ENCODE measurements at regions not wholly inside any gene's neighbourhood (a gene's known extent, or its start where the extent isn't known, plus 50 kb on each side); places are given as distances from the start of the nearest gene placed in this dataset.

GRCh38 chr18:60888071-60888624 lies 445.1 kb upstream of the CDH20 start:
- no peak for TF ChIP-seq CTCF (IDR thresholded peaks at IDR 0.05; ENCODE audit: control extremely low read depth, extremely low read depth, low read depth, missing control alignments)
- POLR2A ChIA-PET, result no interaction called here
- DNase-seq (ENCODE audit: extremely low spot score), result no peak
- CTCF ChIA-PET, result interaction anchor here (1.0 kb wide), 1 partner anchor 9 kb away, joined by 3 read pairs; no protein-coding TSS in a partner anchor

GRCh38 chr18:60889442-60889841 lies 443.8 kb upstream of the CDH20 start:
- ChIA-PET CTCF (no interaction called here), POLR2A (no interaction called here)
- no peak for TF ChIP-seq CTCF (IDR thresholded peaks at IDR 0.05; ENCODE audit: control extremely low read depth, extremely low read depth, low read depth, missing control alignments)
- no peak for DNase-seq (ENCODE audit: extremely low spot score)

GRCh38 chr18:60891936-60892335 lies 441.3 kb upstream of the CDH20 start:
- POLR2A ChIA-PET, result no interaction called here
- TF ChIP-seq CTCF (IDR thresholded peaks at IDR 0.05; ENCODE audit: control extremely low read depth, extremely low read depth, low read depth, missing control alignments), result no peak

GRCh38 chr18:60892441-60892840 lies 440.8 kb upstream of the CDH20 start:
- no peak for TF ChIP-seq CTCF (IDR thresholded peaks at IDR 0.05; ENCODE audit: control extremely low read depth, extremely low read depth, low read depth, missing control alignments)
- POLR2A ChIA-PET, result no interaction called here
- no peak for DNase-seq (ENCODE audit: extremely low spot score)
- CTCF ChIA-PET, result no interaction called here

More at GRCh38 chr18:60891936-60892335, 441.3 kb upstream of the CDH20 start:
- DNase-seq (ENCODE audit: extremely low spot score), result no peak
- CTCF ChIA-PET, result no interaction called here

- DNase-seq (ENCODE audit: extremely low spot score), result no peak
- no peak for TF ChIP-seq CTCF (IDR thresholded peaks at IDR 0.05; ENCODE audit: control extremely low read depth, extremely low read depth, low read depth, missing control alignments)
- CTCF ChIA-PET, result no interaction called here
- POLR2A ChIA-PET, result no interaction called here
Measured at GRCh38 chr18:60892855-60893254, 440.4 kb upstream of the CDH20 start.

- no peak for TF ChIP-seq CTCF (IDR thresholded peaks at IDR 0.05; ENCODE audit: control extremely low read depth, extremely low read depth, low read depth, missing control alignments)
- POLR2A ChIA-PET, result no interaction called here
- no peak for DNase-seq (ENCODE audit: extremely low spot score)
- CTCF ChIA-PET, result no interaction called here
Measured at GRCh38 chr18:60893355-60894097, 439.7 kb upstream of the CDH20 start.

Data from GM10248 (cell line).